Cerebellar nuclear complex (tissue), 1 donor: ENCODE measurements at regions not wholly inside any gene's neighbourhood (a gene's known extent, or its start where the extent isn't known, plus 50 kb on each side); places are given as distances from the start of the nearest gene placed in this dataset.
"Not testable (repeated sequence)": the region's sequence is repeated elsewhere in the genome, so short reads cannot be mapped to it uniquely, and the experiment has no call there.

Experiments
- DNase-seq, 2 experiments: peaks; one replicate each; lab custom pipeline; 2025; lab: John Stamatoyannopoulos, UW

DNA sequence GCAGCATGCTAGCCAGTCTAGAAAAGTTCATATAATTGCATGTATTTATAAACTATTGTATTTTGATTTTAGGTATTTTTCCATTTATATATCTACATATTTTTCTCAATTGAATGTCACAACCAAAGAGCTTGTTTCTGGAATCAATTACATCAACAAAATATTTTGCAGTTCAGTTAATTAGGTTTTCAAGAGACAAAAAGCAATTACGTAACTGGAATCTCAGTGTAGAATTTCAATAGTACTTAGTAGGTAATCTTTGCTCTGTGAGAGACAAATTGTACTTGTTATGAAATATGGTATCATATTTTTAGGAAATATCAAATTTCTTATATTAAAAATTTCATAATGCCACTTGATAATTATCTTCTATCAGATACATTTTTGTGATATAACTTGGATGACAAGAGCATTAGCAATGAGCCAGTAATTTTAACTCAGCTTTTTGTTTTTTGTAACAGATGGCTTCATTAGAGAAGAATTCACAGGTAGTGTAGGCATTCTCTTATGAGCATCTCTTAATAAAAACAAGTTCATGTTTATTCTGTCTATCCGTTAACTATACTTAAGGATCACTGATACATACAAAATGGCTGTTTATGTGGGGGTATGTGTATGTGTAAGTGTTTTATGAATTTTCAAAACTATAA is 774.7 kb downstream of the C12orf50 start:
- DNase-seq = no peak

- no peak for DNase-seq
Observed at GRCh38 chr12:87253157-87253556, 776.0 kb downstream of the C12orf50 start.

GRCh38 chr12:87246726-87247125 is 782.5 kb downstream of the C12orf50 start:
- DNase-seq = no peak

DNA sequence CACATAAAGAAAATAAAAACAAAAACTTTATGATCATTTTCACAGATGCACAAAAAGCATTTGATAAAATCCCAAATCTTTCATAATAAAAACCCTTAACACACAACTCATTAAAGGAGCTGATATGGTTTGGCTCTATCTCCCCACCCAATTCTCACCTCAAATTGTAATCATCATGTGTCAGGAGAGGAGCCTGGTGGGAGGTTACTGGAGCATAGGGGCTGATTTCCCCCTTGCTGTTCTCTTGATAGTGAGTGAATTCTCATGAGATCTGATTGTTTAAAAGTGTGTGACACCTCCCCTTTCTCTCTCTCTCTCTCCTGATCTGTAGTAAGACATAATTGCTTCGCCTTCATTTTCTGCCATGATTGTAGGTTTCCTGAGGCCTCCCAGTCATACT is 790.7 kb downstream of the C12orf50 start:
- DNase-seq = no peak

- DNase-seq = no peak
Observed at GRCh38 chr12:87234898-87235297, 794.3 kb downstream of the C12orf50 start.

DNA sequence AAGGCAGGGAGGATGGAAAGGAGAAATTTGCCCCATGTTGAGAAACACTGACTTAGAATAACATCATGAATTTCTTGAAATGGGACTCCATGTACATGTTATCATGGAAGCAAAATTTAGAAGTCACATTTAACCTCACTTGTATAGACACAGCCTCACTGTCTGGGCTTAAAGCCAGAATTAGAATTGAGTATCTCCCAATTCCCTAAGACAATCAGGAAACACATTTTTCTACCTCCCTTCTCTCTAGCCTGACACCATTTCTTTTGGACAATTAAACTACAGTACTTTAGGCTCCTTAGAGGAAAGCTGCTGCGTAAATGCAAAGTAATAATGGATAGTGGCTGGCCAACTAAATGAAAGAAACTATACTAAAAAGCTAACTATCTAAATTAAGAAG is 795.5 kb downstream of the C12orf50 start:
- DNase-seq = no peak

- no peak for DNase-seq
Observed at GRCh38 chr12:87231818-87232217, 797.4 kb downstream of the C12orf50 start.

DNA sequence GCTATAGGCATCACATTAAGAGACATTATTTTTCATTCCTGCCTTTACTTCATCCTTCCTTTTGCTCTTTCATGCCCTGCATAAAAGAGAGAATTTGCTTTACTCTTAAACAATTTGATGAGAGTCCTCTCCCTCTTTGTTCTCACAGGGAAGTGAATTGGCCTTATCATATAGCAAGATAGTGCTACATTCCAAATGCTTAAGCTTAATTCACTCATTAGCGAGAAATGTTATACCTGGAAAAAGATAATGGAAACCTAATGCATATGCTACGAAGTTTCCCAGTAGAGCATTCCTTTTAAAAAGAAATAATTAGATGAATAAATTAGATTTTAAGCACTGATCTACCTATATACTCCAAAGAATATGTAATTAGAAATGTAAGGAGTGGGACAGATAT is 798.8 kb downstream of the C12orf50 start:
- DNase-seq = no peak

DNA sequence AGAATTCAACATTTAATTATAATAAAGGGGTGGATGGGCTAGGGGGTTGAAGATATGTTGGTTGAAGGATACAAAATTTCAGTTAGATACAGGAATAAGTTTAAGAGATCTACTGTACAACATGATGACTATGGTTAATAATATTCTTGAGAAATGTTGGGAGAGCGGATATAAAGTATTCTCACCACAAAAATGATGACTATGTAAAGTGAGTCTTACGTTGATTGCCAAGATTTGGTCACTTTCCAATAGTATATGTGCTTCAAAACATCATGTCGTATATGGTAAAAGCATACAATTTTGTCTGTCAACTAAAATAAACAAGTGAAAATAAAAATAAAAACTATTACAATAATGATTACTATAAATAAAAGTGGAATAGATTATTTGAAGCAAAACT is 802.0 kb downstream of the C12orf50 start:
- no peak for DNase-seq

DNA sequence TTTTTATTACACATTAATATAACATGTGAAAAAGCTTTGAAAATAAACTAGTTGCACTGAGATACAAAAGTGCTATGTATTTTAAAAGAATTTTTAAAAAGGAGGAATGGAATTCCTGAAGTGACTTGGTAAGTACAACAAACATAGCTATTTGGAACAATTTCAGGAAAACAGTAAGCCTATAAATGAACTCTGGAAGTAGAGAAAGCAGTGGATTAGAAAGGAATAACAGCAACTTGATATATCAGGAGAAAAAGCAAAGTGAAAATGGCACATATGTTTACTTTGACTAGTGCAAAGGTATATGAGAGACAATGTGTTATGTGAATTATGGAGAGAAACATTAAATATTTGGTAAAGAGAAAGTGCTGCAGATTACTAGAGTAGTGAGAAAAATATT is 811.7 kb downstream of the C12orf50 start:
- DNase-seq = no peak

DNA sequence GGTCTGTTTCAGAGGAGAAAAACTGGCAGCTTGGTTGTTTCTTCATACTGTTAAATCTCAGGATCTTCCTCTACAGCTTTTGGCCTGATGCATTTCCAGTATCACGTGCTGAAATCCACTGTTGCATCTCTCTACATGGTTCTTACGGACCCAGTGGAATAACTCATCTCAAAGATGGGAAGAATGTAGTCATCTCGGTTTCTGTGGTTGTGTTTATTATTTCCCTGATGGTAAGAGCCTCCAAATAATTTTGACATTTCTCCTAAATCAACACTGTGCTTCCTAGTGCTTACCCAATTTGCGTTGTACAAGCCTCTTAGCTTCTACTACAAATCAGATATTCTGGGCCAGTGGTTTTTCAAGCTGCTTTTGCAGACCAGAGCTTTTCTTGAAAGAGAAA is 812.8 kb downstream of the C12orf50 start:
- DNase-seq = no peak

GRCh38 chr12:87202189-87202588 is 827.0 kb downstream of the C12orf50 start:
- no peak for DNase-seq

GRCh38 chr12:87201598-87201997 is 827.6 kb downstream of the C12orf50 start:
- DNase-seq = no peak

GRCh38 chr12:87200289-87200979 is 828.8 kb downstream of the C12orf50 start:
- DNase-seq = no peak

- DNase-seq = no peak
Observed at GRCh38 chr12:87198181-87198580, 831.0 kb downstream of the C12orf50 start.

- no peak for DNase-seq
Observed at GRCh38 chr12:87196321-87196720, 832.9 kb downstream of the C12orf50 start.

- not testable (repeated sequence) for DNase-seq
Observed at GRCh38 chr12:87194389-87194788, 834.8 kb downstream of the C12orf50 start.

- DNase-seq = no peak
Observed at GRCh38 chr12:87185367-87185766, 843.8 kb downstream of the C12orf50 start.

- no peak for DNase-seq
Observed at GRCh38 chr12:87182696-87183233, 846.4 kb downstream of the C12orf50 start.

- DNase-seq = no peak
Observed at GRCh38 chr12:87171356-87171755, 857.8 kb downstream of the C12orf50 start.

DNA sequence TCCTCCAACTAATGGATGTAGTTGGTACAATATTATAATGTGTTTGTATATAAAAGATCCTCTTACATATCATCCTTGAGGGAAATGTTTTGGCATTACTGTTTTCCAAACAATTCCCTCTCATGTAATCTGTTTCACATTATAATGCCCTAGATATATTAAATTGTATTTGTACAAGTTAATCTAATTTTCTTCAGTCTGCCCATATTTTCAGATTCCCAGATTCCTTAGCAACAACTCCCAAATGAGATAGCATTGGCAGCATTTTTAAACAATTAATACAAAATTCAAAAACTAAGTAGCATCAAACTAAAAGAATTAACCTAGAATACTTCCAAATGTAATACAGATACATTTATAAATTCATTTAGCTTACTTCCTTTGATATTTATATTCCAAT is 860.2 kb downstream of the C12orf50 start:
- no peak for DNase-seq

GRCh38 chr12:87165733-87166375 is 863.3 kb downstream of the C12orf50 start:
- DNase-seq = no peak

GRCh38 chr12:87163122-87163521 is 866.1 kb downstream of the C12orf50 start:
- DNase-seq = no peak
